NT2/D1 (cell line): ENCODE measurements at regions not wholly inside any gene's neighbourhood (a gene's known extent, or its start where the extent isn't known, plus 50 kb on each side); places are given as distances from the start of the nearest gene placed in this dataset.

Source experiments
- DNase-seq: peaks from one replicate; pipeline ENCODE4 v3.0.0-alpha.2; 2011; ENCODE audit warnings: low read depth, low spot score
- H3K27me3 ChIP-seq: 2 replicates; pipeline ENCODE4 v1.6.0; 2011; ENCODE audit warnings: mild to moderate bottlenecking; ENCODE audit not compliant: insufficient read length, insufficient read depth
- H3K36me3 ChIP-seq: 2 replicates; pipeline ENCODE4 v1.6.1; 2011; ENCODE audit warnings: mild to moderate bottlenecking, low read length, mixed read lengths; ENCODE audit not compliant: insufficient read depth, insufficient read length
- H3K4me1 ChIP-seq: 2 replicates; pipeline ENCODE4 v1.5.1; 2011; ENCODE audit not compliant: insufficient read depth, insufficient read length
- H3K4me3 ChIP-seq: 2 replicates; pipeline ENCODE4 v1.5.1; 2011; ENCODE audit warnings: low read depth; ENCODE audit not compliant: insufficient read length
- H3K9ac ChIP-seq: 2 replicates; pipeline ENCODE4 v1.6.0; 2011; ENCODE audit warnings: low read depth; ENCODE audit not compliant: insufficient read length
- H3K9me3 ChIP-seq: 2 replicates; pipeline ENCODE4 v1.5.1; 2011; ENCODE audit warnings: mild to moderate bottlenecking, low read length; ENCODE audit not compliant: insufficient read depth
- SUZ12 ChIP-seq: IDR thresholded peaks from 2 replicates; pipeline ENCODE4 v1.6.1; 2011; ENCODE audit not compliant: insufficient read length, insufficient read depth; ENCODE audit errors: extremely low read depth
- YY1 ChIP-seq: IDR thresholded peaks from 2 replicates; pipeline ENCODE4 v1.6.1; 2011; ENCODE audit not compliant: insufficient read length, insufficient read depth
- ZNF274 ChIP-seq: IDR thresholded peaks from 2 replicates; pipeline ENCODE4 v1.6.1; 2011; ENCODE audit warnings: mild to moderate bottlenecking, low read depth, low read length

DNA sequence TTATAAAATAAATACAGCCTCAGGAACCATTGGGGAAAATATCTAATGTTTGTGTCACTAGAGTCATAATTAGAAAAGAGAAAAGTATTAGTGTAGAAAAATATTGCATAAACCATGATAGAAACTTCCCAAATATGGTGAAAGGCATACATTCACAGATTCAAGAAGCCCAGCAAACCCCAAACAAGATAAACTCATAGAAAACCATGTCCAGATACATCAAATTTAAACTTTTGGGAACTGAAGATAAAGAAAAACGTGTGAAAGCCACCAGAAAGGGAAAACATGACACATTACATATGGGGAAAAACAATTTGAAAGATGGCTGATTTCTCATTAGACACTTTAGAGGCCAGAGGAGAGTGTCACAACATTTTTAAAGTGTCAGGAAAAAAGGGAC lies 236.5 kb upstream of the FN1 start:
- H3K9me3 ChIP-seq, result no peaks in the 10 kb centered on the region
- TF ChIP-seq YY1, result no peak
- no peak for TF ChIP-seq SUZ12
- no peak for TF ChIP-seq ZNF274

DNA sequence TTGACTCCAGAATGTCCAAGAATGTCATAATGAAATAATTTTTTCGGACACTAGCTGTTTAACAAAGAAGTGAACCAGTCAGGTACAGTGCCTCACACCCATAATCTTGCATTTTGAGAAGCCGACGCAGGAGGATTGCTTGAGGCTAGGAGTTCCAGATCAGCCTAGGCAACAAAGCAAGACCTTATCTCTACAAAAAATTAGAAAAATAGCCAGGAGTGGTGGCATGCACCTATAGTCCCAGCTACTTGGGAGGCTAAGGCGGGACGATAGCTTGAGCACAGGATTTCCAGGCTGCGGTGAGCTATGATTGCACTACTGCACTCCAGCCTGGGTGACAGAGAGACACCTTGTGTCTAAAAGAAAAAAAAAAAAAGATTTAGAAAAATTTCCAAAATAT lies 235.8 kb upstream of the FN1 start:
- Histone ChIP-seq H3K36me3 (no peaks in the 10 kb centered on the region), H3K9ac (no peak overlapping the region), H3K27me3 (no peaks in the 10 kb centered on the region), H3K4me3 (no peak overlapping the region), H3K4me1 (no peaks in the 10 kb centered on the region), H3K9me3 (no peaks in the 10 kb centered on the region)
- TF ChIP-seq YY1 (no peak), ZNF274 (no peak)
- DNase-seq, result no peak

More for the DNA sequence above, 236.5 kb upstream of the FN1 start:
- H3K4me3 ChIP-seq, result no peak overlapping the region
- no peaks in the 10 kb centered on the region for H3K27me3 ChIP-seq
- H3K36me3 ChIP-seq, result no peaks in the 10 kb centered on the region
- DNase-seq, result no peak
- H3K9ac ChIP-seq, result no peak overlapping the region
- no peaks in the 10 kb centered on the region for H3K4me1 ChIP-seq

DNA sequence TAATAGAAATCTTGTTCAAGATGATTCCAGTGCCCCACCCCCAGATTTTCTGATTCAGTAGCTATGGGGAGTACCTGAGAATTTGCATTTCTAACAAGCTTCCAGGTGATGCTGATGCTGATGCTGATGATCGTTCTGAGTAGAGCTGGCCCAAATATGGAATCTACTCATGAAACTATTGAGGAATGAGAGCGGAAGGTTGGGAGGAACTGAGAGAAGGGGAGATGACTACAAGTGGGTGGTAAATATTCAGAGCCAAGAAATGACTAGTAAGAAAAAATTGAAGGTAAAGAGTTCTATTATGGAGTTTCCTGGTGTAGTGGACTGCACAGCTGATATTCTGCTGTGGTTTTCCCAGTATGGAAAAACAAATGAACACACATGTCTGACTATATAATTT lies 235.4 kb upstream of the FN1 start:
- no peak overlapping the region for H3K4me3 ChIP-seq
- no peak overlapping the region for H3K9ac ChIP-seq
- DNase-seq, result no peak
- no peaks in the 10 kb centered on the region for H3K27me3 ChIP-seq
- no peaks in the 10 kb centered on the region for H3K9me3 ChIP-seq
- TF ChIP-seq SUZ12, result no peak
- TF ChIP-seq ZNF274, result no peak
- TF ChIP-seq YY1, result no peak
- no peaks in the 10 kb centered on the region for H3K4me1 ChIP-seq
- no peaks in the 10 kb centered on the region for H3K36me3 ChIP-seq

DNA sequence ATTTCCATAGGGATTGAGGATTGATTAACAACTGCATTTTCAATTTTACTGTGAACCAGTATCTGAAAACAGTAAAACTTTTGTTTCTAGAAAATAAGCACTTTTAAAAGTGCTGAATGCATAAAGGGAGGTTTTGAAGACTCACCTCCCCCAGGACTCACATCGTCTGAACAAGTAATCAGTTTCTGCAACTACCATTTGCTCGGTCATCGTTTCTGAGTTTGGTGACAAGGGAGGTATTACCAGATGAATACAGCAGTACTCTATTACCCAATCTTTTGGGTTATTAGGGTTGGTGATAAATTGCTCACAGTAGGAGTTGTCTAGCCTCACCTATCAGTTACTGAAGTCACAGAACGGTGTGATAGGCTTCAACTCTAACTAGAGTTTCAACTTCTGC lies 234.5 kb upstream of the FN1 start:
- H3K9ac ChIP-seq, result no peak overlapping the region

DNA sequence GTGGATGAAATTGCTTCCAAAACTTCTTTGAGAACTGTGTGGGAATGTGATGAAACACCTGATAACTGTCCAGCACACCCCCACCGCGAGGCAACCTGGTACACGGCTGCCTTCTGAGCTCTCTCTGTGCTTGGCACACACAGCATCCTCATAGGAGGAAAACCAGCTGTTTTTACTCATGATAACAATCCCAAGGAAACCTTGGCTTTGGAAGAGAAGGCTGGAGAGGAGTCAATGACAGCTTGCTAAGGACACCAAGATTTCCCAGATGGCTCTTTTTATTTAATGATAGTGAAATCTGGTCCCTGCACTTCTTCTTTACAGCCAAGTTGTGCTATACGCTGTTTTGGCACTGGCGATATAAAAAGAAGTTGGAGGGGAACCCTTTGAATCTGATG lies 232.5 kb upstream of the FN1 start:
- no peak overlapping the region for H3K4me3 ChIP-seq
- no peaks in the 10 kb centered on the region for H3K4me1 ChIP-seq
- H3K27me3 ChIP-seq, result no peaks in the 10 kb centered on the region
- TF ChIP-seq SUZ12 (no peak), ZNF274 (no peak), YY1 (no peak)
- DNase-seq, result no peak
- H3K9me3 ChIP-seq, result no peaks in the 10 kb centered on the region
- no peaks in the 10 kb centered on the region for H3K36me3 ChIP-seq
- no peak overlapping the region for H3K9ac ChIP-seq

More for the DNA sequence above, 234.5 kb upstream of the FN1 start:
- Histone ChIP-seq H3K4me1 (no peaks in the 10 kb centered on the region), H3K4me3 (no peak overlapping the region), H3K27me3 (no peaks in the 10 kb centered on the region), H3K9me3 (no peaks in the 10 kb centered on the region), H3K36me3 (no peaks in the 10 kb centered on the region)
- DNase-seq, result no peak
- no peak for TF ChIP-seq ZNF274
- no peak for TF ChIP-seq YY1
- TF ChIP-seq SUZ12, result no peak

DNA sequence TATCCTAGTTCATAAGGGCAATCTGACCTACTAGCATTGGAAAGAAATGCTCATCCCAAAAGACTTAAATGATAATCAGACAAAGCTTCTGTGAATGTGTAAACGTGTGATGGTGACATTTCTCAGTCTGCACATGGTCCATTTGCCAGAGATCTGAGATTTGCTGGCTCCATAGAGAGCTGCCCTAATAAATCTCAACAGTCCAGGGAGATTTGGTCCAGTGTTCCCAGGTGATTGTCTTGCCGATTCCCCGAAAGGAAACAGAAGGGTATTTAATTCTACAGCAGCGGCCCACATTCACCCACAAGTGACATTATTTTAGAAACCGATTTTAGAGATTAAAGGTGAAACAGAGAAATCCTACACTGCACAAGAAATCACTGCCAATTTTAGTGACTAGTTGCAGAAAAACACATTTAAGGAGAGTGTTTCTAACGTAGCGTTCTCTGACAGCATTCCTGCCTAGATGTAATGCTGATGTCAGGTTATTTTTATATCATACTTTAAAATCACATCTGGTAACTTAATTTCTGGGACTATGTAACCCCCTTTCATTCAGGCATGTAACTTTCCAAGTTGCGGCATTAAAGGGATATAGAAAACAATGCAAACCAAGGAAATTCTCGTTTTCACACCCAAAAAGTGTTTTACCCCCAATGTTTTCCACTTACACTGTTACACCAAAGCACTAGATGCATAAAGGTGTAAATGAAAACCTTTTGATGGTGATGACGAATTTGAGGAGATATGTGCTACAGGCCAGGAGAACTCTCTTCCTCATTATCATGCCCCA lies 231.9 kb upstream of the FN1 start:
- DNase-seq, result no peak
- Histone ChIP-seq H3K9me3 (no peaks in the 10 kb centered on the region), H3K4me1 (no peaks in the 10 kb centered on the region), H3K27me3 (no peaks in the 10 kb centered on the region), H3K4me3 (no peak overlapping the region), H3K9ac (no peak overlapping the region), H3K36me3 (no peaks in the 10 kb centered on the region)
- TF ChIP-seq YY1 (no peak), SUZ12 (no peak), ZNF274 (no peak)

DNA sequence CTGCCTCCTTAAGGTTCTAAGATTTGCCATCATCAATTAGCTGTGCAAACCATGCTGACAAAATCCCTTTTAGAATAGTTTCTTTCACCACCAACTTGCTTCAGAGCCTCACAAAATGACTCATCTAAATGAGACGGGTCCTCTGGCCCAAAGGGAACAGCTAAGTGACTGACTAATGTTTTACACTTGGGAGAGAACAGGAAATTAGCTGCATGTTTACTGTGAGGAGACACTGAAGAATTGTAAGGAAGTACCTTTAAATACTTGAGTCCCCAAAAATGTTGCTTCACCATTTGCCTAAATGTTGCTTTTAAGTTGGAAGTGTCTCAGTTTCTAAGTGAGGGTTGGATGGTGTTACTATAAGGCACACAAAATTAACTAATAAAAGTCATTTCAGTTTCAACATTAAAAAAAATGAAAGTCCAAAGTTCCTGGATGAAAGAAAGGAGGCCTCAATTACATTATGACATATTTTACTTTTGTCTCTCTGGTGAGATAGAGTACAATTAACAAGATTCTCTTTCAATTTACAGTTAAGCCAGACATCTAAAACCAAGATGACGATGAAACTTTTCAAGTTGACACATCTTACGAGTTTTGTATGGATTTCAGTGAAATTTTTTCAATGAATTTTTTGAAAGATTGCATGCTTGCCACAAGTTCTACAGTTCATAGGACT lies 229.1 kb upstream of the FN1 start:
- H3K27me3 ChIP-seq, result no peaks in the 10 kb centered on the region
- H3K4me3 ChIP-seq, result no peak overlapping the region
- no peak for TF ChIP-seq YY1
- no peak for TF ChIP-seq SUZ12
- TF ChIP-seq ZNF274, result no peak
- H3K9ac ChIP-seq, result no peak overlapping the region
- no peak for DNase-seq
- H3K9me3 ChIP-seq, result no peaks in the 10 kb centered on the region
- H3K4me1 ChIP-seq, result no peaks in the 10 kb centered on the region
- H3K36me3 ChIP-seq, result no peaks in the 10 kb centered on the region
